ENCODE measurements at regions not wholly inside any gene's neighbourhood (a gene's known extent, or its start where the extent isn't known, plus 50 kb on each side); places are given as distances from the start of the nearest gene placed in this dataset.
"Not testable (repeated sequence)": the region's sequence is repeated elsewhere in the genome, so short reads cannot be mapped to it uniquely, and the experiment has no call there.

DNA sequence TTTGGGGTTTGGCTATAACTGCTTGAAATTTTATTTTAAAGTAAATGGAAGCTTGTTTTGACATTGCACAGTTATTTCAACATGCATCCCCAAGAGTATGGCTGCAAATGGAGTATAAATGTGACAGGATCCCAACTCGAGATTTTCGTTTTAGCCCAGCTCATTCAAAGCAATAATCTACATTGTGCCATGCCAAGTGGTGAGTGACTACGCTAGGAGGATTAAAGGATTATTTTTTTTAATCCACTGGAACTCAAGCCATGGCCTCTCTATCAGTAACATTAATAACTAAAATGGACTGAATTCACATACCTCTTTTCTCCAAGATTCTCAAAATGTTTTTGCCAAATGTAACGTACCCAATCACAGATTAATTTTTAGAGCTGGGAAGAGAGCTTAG, 60.6 kb upstream of the AUTS2 start:
- Histone ChIP-seq H3K4me1 (ENCODE audit: control insufficient read depth, insufficient read depth, low read length) (no peaks in the 10 kb centered on the region), H3K27ac (ENCODE audit: low read length) (no peak overlapping the region), H3K9me3 (ENCODE audit: control insufficient read depth, insufficient read depth, low read length) (no peaks in the 10 kb centered on the region), H3K27me3 (ENCODE audit: control insufficient read depth, insufficient read depth, low read length) (no peaks in the 10 kb centered on the region), H3K4me3 (ENCODE audit: low read length) (no peak overlapping the region), H3K36me3 (ENCODE audit: control insufficient read depth, insufficient read depth, low read length) (no peaks in the 10 kb centered on the region)
- no peak for DNase-seq (ENCODE audit: low read depth, low spot score)
- WGBS (ENCODE audit: insufficient coverage, insufficient read length): no CpG with 5 or more reads among the region's 4 CpGs

GRCh38 chr7:69539531-69539930, 58.7 kb upstream of the AUTS2 start:
- Histone ChIP-seq H3K9me3 (ENCODE audit: control insufficient read depth, insufficient read depth, low read length) (no peaks in the 10 kb centered on the region), H3K4me3 (ENCODE audit: low read length) (no peak overlapping the region), H3K4me1 (ENCODE audit: control insufficient read depth, insufficient read depth, low read length) (no peaks in the 10 kb centered on the region), H3K27me3 (ENCODE audit: control insufficient read depth, insufficient read depth, low read length) (no peaks in the 10 kb centered on the region), H3K36me3 (ENCODE audit: control insufficient read depth, insufficient read depth, low read length) (no peaks in the 10 kb centered on the region), H3K27ac (ENCODE audit: low read length) (no peak overlapping the region)
- no CpG with 5 or more reads among the region's 4 CpGs for WGBS (ENCODE audit: insufficient coverage, insufficient read length)
- DNase-seq (ENCODE audit: low read depth, low spot score): no peak

DNA sequence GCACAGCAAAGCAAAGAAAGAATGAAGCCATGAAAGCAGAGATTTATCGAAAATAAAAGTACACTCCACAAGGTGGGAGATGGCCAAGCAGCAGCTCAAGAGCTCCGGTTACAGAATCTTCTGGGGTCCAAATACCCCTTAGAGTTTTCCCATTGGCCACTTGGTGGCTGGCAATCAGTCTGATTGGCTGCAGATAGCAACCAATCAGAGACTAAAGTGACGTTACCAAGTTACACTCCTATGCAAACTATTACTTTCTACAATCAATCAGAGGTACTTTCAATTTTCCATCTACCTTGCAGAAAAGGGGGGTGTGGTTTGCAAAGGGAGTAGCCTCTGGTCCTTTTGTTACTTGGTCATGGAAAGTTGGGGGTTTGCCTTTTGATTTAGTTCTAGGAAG, 58.0 kb upstream of the AUTS2 start:
- no peak overlapping the region for H3K27ac ChIP-seq (ENCODE audit: low read length)
- H3K4me1 ChIP-seq (ENCODE audit: control insufficient read depth, insufficient read depth, low read length): no peaks in the 10 kb centered on the region
- H3K36me3 ChIP-seq (ENCODE audit: control insufficient read depth, insufficient read depth, low read length): no peaks in the 10 kb centered on the region
- no peak for DNase-seq (ENCODE audit: low read depth, low spot score)
- no peak overlapping the region for H3K4me3 ChIP-seq (ENCODE audit: low read length)
- no peaks in the 10 kb centered on the region for H3K27me3 ChIP-seq (ENCODE audit: control insufficient read depth, insufficient read depth, low read length)
- H3K9me3 ChIP-seq (ENCODE audit: control insufficient read depth, insufficient read depth, low read length): no peaks in the 10 kb centered on the region
- no CpG with 5 or more reads among the region's 3 CpGs for WGBS (ENCODE audit: insufficient coverage, insufficient read length)

DNA sequence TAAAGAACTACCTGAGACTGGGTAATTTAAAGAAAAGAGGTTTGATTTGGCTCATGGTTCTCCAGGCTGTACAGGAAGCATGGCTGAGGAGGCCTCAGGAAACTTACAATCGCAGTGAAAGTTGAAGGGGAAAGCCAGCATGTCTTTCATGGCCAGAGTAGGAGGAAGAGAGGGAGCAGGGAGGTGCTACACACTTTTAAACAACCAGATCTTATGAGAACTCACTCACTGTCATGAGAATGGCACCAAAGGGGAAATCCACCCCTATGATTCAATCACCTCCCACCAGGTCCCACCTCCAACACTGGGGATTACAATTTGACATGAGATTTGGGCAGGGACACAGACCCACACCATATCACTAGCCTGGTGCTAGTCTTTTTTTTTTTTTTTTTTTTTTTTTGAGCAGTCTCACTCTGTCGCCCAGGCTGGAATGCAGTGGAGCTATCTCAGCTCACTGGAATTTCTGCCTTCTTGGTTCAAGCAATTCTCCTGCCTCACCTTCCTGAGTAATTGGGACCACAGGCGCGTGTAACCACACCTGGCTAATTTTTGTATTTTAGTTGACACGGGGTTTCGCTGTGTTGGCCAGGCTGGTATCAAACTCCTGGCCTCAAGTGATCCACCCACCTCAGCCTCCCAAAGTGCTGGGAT, 56.4 kb upstream of the AUTS2 start:
- not testable (repeated sequence) for H3K4me1 ChIP-seq (ENCODE audit: control insufficient read depth, insufficient read depth, low read length); DNase-seq (ENCODE audit: low read depth, low spot score); H3K27ac ChIP-seq (ENCODE audit: low read length); H3K4me3 ChIP-seq (ENCODE audit: low read length); H3K36me3 ChIP-seq (ENCODE audit: control insufficient read depth, insufficient read depth, low read length); H3K27me3 ChIP-seq (ENCODE audit: control insufficient read depth, insufficient read depth, low read length); H3K9me3 ChIP-seq (ENCODE audit: control insufficient read depth, insufficient read depth, low read length)
- no CpG with 5 or more reads among the region's 6 CpGs for WGBS (ENCODE audit: insufficient coverage, insufficient read length)

GRCh38 chr7:69545175-69545574, 53.1 kb upstream of the AUTS2 start:
- Histone ChIP-seq H3K4me3 (ENCODE audit: low read length) (no peak overlapping the region), H3K9me3 (ENCODE audit: control insufficient read depth, insufficient read depth, low read length) (no peaks in the 10 kb centered on the region), H3K4me1 (ENCODE audit: control insufficient read depth, insufficient read depth, low read length) (no peaks in the 10 kb centered on the region; the same call in 1 of the 2 replicates), H3K36me3 (ENCODE audit: control insufficient read depth, insufficient read depth, low read length) (no peaks in the 10 kb centered on the region), H3K27me3 (ENCODE audit: control insufficient read depth, insufficient read depth, low read length) (no peaks in the 10 kb centered on the region), H3K27ac (ENCODE audit: low read length) (no peak overlapping the region)
- WGBS (ENCODE audit: insufficient coverage, insufficient read length): no CpG with 5 or more reads among the region's 1 CpG
- no peak for DNase-seq (ENCODE audit: low read depth, low spot score)

Measured in iPS DF 6.9 (cell line).